SK-N-MC (cell line): ENCODE measurements at regions not wholly inside any gene's neighbourhood (a gene's known extent, or its start where the extent isn't known, plus 50 kb on each side); places are given as distances from the start of the nearest gene placed in this dataset.

Source experiments
- EZH2 ChIP-seq: fragments of 200-600 bp; sonication (generic); IDR thresholded peaks from one replicate; pipeline ENCODE4 v1.6.1; 2017; ENCODE audit warnings: antibody characterized with exemption
- FOXP2 ChIP-seq: optimal IDR thresholded peaks from 2 replicates; pipeline ENCODE3; 2011; ENCODE audit warnings: mild to moderate bottlenecking, moderate library complexity; ENCODE audit not compliant: insufficient read depth; ENCODE audit errors: extremely low read length, control extremely low read depth
- POLR2AphosphoS5 ChIP-seq: IDR thresholded peaks from 2 replicates; pipeline ENCODE4 v1.6.1; 2012; ENCODE audit warnings: mild to moderate bottlenecking, low read depth, low read length, borderline replicate concordance

DNA sequence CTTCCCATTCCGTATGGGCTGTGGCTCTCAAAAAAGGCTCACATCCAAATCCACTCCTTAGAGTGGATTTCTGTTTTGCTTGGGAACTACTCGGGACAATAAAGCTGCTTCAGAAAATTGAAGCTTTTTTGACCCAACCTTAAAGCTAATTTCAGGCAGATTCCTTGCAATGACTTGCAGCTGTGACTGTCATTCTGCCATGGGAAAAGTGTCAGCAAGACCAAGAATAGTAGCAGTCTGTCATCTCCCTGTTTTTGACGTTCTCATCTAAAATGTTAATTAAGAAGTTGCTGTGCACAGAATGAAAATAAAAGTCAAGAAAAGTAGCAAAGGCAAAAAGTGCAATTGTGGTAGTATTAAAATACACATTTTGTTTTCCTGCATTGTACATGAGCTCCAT lies 304.7 kb downstream of the COG6 start:
- TF ChIP-seq POLR2AphosphoS5 = no peak
- no peak for TF ChIP-seq EZH2
- TF ChIP-seq FOXP2 = no peak
